WTC11 (cell line): ENCODE measurements at regions not wholly inside any gene's neighbourhood (a gene's known extent, or its start where the extent isn't known, plus 50 kb on each side); places are given as distances from the start of the nearest gene placed in this dataset.

ENCODE experiments used
- ATAC-seq: fragments of 200-7000 bp; cut with Tn5 transposase; 2 replicates; pipeline ENCODE4 v1.10.0; 2021; ENCODE audit warnings: mild to moderate bottlenecking, moderate library complexity
- CTCF ChIA-PET: fragments of 300-600 bp; sonication (Branson Sonifier 250); formaldehyde crosslinking; loops from one replicate; lab custom pipeline; 2021; ENCODE audit warnings: antibody characterized with exemption; lab: Charles Lee
- POLR2A ChIA-PET: fragments of 350-600 bp; sonication (Branson Sonifier 250); formaldehyde crosslinking; loops from one replicate; lab custom pipeline; 2021; ENCODE audit warnings: antibody characterized with exemption; lab: Charles Lee
- DNase-seq: peaks from one replicate; pipeline ENCODE4 v3.0.0; 2021; ENCODE audit warnings: low spot score
- H3K27ac Mint-ChIP-seq: 2 replicates; pipeline ENCODE4 v1.8.0; 2021; ENCODE audit warnings: mixed read lengths
- H3K27me3 Mint-ChIP-seq: 2 replicates; pipeline ENCODE4 v1.8.0; 2021; ENCODE audit warnings: low read depth, mild to moderate bottlenecking, moderate library complexity, mixed read lengths
- H3K36me3 Mint-ChIP-seq: 2 replicates; pipeline ENCODE4 v1.8.0; 2021; ENCODE audit warnings: mixed read lengths
- H3K4me1 Mint-ChIP-seq: 2 replicates; pipeline ENCODE4 v1.8.0; 2022; ENCODE audit warnings: mixed read lengths
- H3K4me3 Mint-ChIP-seq: 2 replicates; pipeline ENCODE4 v1.8.0; 2021; ENCODE audit warnings: mild to moderate bottlenecking, moderate library complexity, mixed read lengths
- H3K9me3 Mint-ChIP-seq: 2 replicates; pipeline ENCODE4 v1.8.0; 2021; ENCODE audit warnings: mixed read lengths
- CREB1 ChIP-seq: sonication (generic); formaldehyde crosslinking; IDR thresholded peaks from 2 replicates; pipeline ENCODE4 v1.8.0; 2023; ENCODE audit warnings: mild to moderate bottlenecking, missing genetic modification reagents
- CTCF ChIP-seq: fragments of 200-600 bp; IDR thresholded peaks from 2 replicates; pipeline ENCODE4 v1.8.0; 2022; ENCODE audit warnings: antibody characterized with exemption
- E2F1 ChIP-seq: sonication (generic); formaldehyde crosslinking; IDR thresholded peaks from 2 replicates; pipeline ENCODE4 v1.8.0; 2022; ENCODE audit warnings: mild to moderate bottlenecking, missing genetic modification reagents
- EMX1 ChIP-seq: fragments of 250-450 bp; sonication (Bioruptor Pico); IDR thresholded peaks from 2 replicates; pipeline ENCODE4 v1.8.0; 2021; ENCODE audit warnings: mild to moderate bottlenecking
- ETV6 ChIP-seq: sonication (generic); formaldehyde crosslinking; IDR thresholded peaks from 2 replicates; pipeline ENCODE4 v1.8.1; 2022; ENCODE audit warnings: mild to moderate bottlenecking, missing genetic modification reagents
- GRHL2 ChIP-seq: fragments of 250-450 bp; sonication (Bioruptor Pico); IDR thresholded peaks from 2 replicates; pipeline ENCODE4 v1.8.0; 2022; ENCODE audit warnings: mild to moderate bottlenecking, moderate library complexity; ENCODE audit not compliant: insufficient replicate concordance, severe bottlenecking
- GTF2I ChIP-seq: fragments of 250-450 bp; sonication (Bioruptor Pico); conservative IDR thresholded peaks from 2 replicates; pipeline ENCODE4 v1.4.0; 2021; ENCODE audit warnings: mild to moderate bottlenecking
- IRF2 ChIP-seq: sonication (generic); formaldehyde crosslinking; IDR thresholded peaks from 2 replicates; pipeline ENCODE4 v1.8.0; 2022; ENCODE audit warnings: low read depth, missing genetic modification reagents, borderline replicate concordance
- JUN ChIP-seq: sonication (generic); formaldehyde crosslinking; IDR thresholded peaks from 2 replicates; pipeline ENCODE4 v1.8.0; 2023; ENCODE audit warnings: mild to moderate bottlenecking, missing genetic modification reagents
- RELA ChIP-seq: sonication (generic); formaldehyde crosslinking; IDR thresholded peaks from 2 replicates; pipeline ENCODE4 v1.8.1; 2022; ENCODE audit warnings: missing genetic modification reagents, mild to moderate bottlenecking, borderline replicate concordance
- ZMAT4 ChIP-seq: fragments of 250-450 bp; sonication (Bioruptor Pico); IDR thresholded peaks from 2 replicates; pipeline ENCODE4 v1.9.0; 2021; ENCODE audit warnings: mild to moderate bottlenecking
- ZNF121 ChIP-seq: sonication (generic); formaldehyde crosslinking; IDR thresholded peaks from 2 replicates; pipeline ENCODE4 v1.8.0; 2023; ENCODE audit warnings: missing genetic modification reagents
- ZNF263 ChIP-seq: sonication (generic); formaldehyde crosslinking; IDR thresholded peaks from 2 replicates; pipeline ENCODE4 v1.8.1; 2022; ENCODE audit warnings: low read depth, mild to moderate bottlenecking, moderate library complexity, missing genetic modification reagents
- ZNF416 ChIP-seq: fragments of 250-450 bp; sonication (Bioruptor Pico); IDR thresholded peaks from 2 replicates; pipeline ENCODE4 v1.9.0; 2021; ENCODE audit warnings: mild to moderate bottlenecking, inconsistent platforms
- TF ChIP-seq, protein P1 (sequence below): fragments of 250-450 bp; sonication (Bioruptor Pico); IDR thresholded peaks from 2 replicates; pipeline ENCODE4 v1.9.0; 2021; ENCODE audit warnings: mild to moderate bottlenecking
- TF ChIP-seq, protein P2 (sequence below): sonication (generic); formaldehyde crosslinking; IDR thresholded peaks from 2 replicates; pipeline ENCODE4 v1.8.0; 2022; ENCODE audit warnings: mild to moderate bottlenecking, missing genetic modification reagents

DNA sequence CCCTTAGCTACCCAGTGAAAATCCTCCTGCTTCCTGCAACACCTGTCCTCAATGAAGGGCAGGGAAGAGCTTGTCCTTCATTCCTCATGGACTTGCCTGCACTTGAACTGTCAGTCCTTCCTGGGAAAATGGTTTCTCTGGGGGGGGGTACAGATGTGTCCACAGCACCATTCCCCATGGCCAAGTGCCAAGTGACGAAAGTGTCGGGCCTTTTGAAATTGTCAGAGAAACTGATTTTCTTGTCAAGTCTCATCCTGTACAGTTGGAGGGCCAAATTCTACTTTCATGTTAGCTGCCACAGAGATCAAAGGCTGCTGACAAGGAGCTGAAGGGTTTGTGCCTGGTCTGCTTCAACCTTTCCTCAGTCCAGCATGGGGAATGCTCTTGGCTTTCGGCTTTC lies 179.5 kb upstream of the PARP11 start:
- DNase-seq (no peak), ATAC-seq (no peak)
- H3K4me1 Mint-ChIP-seq, result peaks cover 13% of the 10 kb centered on the region
- no peaks in the 10 kb centered on the region for H3K9me3 Mint-ChIP-seq
- ChIA-PET POLR2A (no interaction called here), CTCF (interaction anchor here (0.7 to 1.0 kb wide), 2 partner anchors 15 to 55 kb away, joined by 3 to 5 read pairs; no protein-coding TSS in a partner anchor)
- no peaks in the 10 kb centered on the region for H3K27me3 Mint-ChIP-seq
- TF ChIP-seq, protein P1, sequence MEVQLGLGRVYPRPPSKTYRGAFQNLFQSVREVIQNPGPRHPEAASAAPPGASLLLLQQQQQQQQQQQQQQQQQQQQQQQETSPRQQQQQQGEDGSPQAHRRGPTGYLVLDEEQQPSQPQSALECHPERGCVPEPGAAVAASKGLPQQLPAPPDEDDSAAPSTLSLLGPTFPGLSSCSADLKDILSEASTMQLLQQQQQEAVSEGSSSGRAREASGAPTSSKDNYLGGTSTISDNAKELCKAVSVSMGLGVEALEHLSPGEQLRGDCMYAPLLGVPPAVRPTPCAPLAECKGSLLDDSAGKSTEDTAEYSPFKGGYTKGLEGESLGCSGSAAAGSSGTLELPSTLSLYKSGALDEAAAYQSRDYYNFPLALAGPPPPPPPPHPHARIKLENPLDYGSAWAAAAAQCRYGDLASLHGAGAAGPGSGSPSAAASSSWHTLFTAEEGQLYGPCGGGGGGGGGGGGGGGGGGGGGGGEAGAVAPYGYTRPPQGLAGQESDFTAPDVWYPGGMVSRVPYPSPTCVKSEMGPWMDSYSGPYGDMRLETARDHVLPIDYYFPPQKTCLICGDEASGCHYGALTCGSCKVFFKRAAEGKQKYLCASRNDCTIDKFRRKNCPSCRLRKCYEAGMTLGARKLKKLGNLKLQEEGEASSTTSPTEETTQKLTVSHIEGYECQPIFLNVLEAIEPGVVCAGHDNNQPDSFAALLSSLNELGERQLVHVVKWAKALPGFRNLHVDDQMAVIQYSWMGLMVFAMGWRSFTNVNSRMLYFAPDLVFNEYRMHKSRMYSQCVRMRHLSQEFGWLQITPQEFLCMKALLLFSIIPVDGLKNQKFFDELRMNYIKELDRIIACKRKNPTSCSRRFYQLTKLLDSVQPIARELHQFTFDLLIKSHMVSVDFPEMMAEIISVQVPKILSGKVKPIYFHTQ (CRISPR knock-in tag), result no peak
- no peak overlapping the region for H3K4me3 Mint-ChIP-seq
- no peaks in the 10 kb centered on the region for H3K36me3 Mint-ChIP-seq
- H3K27ac Mint-ChIP-seq, result no peak overlapping the region

DNA sequence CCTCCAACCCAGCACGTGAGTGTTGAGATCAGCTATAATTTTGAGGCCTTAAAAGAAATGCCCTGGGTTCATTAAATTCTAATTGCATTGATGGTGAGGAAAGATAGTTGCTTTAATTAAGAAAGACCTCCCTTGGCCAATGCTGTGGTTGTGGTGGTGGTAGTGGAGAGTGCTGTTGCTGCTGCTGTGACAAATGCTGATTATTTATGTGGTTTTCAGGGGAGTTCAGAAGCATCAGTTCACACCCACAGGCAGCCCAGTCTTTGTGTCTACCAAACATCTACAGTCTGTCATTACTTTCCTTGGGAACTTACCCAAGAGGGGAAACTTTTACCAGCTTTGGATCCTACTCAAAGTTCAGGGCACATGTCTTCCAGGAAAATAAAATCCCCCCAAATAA lies 178.4 kb upstream of the PARP11 start:
- DNase-seq (no peak), ATAC-seq (no peak)
- TF ChIP-seq IRF2 (CRISPR knock-in tag) (no peak), ZNF121 (CRISPR knock-in tag) (no peak)
- POLR2A ChIA-PET, result no interaction called here
- Mint-ChIP-seq H3K27ac (no peak overlapping the region), H3K36me3 (no peaks in the 10 kb centered on the region), H3K27me3 (no peaks in the 10 kb centered on the region; the same call in 1 of the 2 replicates), H3K4me3 (no peak overlapping the region), H3K9me3 (no peaks in the 10 kb centered on the region), H3K4me1 (peaks cover 20% of the 10 kb centered on the region)
- CTCF ChIA-PET, result interaction anchor here (1.0 kb wide), 1 partner anchor 14 kb away, joined by 3 read pairs; no protein-coding TSS in a partner anchor

DNA sequence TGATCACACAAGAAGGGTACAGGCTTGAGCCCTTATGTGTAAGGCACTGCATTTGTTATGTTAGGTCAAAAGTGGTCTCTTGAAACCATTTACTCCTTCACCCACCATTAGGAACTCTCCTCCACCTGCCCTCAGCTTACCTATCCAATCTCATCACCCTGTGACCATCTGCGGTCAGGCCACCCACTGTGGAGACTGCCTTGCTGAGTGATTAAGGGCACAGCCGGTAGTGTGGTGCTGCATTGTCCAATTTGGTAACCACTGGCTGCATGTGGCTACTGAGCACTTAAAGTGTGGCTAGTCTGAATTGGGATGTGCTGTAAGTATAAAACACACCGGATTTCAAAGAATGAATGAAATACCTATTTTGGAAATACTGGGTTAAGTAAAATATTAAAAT lies 177.1 kb upstream of the PARP11 start:
- ATAC-seq, result peak; percentile 38; the same call in 1 of the 2 replicates
- H3K4me1 Mint-ChIP-seq, result peaks cover 32% of the 10 kb centered on the region
- DNase-seq, result no peak
- TF ChIP-seq RELA (CRISPR knock-in tag), result no peak
- TF ChIP-seq JUN (CRISPR knock-in tag), result no peak
- no peak for TF ChIP-seq EMX1 (CRISPR knock-in tag)
- TF ChIP-seq E2F1 (CRISPR knock-in tag), result no peak
- no peak for TF ChIP-seq CREB1 (CRISPR knock-in tag)
- TF ChIP-seq GRHL2 (CRISPR knock-in tag), result no peak
- no peak for TF ChIP-seq ZMAT4
- TF ChIP-seq ZNF416 (CRISPR knock-in tag), result no peak
- TF ChIP-seq GTF2I (CRISPR knock-in tag), result no peak
- TF ChIP-seq, protein P2, sequence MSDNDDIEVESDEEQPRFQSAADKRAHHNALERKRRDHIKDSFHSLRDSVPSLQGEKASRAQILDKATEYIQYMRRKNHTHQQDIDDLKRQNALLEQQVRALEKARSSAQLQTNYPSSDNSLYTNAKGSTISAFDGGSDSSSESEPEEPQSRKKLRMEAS (CRISPR knock-in tag), result no peak
- no peak for TF ChIP-seq ETV6 (CRISPR knock-in tag)
- no peak for TF ChIP-seq CTCF
- TF ChIP-seq ZNF263 (CRISPR knock-in tag), result no peak
- no peaks in the 10 kb centered on the region for H3K9me3 Mint-ChIP-seq
- H3K27ac Mint-ChIP-seq, result no peak overlapping the region
- no peak overlapping the region for H3K4me3 Mint-ChIP-seq
- POLR2A ChIA-PET, result no interaction called here
- CTCF ChIA-PET, result interaction anchor here (1.2 to 2.6 kb wide), 2 partner anchors 12 to 86 kb away, joined by 5 to 15 read pairs; no protein-coding TSS in a partner anchor
- no peaks in the 10 kb centered on the region; the same call in 1 of the 2 replicates for H3K27me3 Mint-ChIP-seq
- no peaks in the 10 kb centered on the region for H3K36me3 Mint-ChIP-seq
